GM12865 (cell line): ENCODE measurements at regions not wholly inside any gene's neighbourhood (a gene's known extent, or its start where the extent isn't known, plus 50 kb on each side); places are given as distances from the start of the nearest gene placed in this dataset.
A peak's percentile ranks its signal among the peaks of the same experiment; 100 is the strongest.
"Not testable (repeated sequence)": the region's sequence is repeated elsewhere in the genome, so short reads cannot be mapped to it uniquely, and the experiment has no call there.

Experiments
- DNase-seq: peaks from one replicate; pipeline ENCODE4 v3.0.0; 2010; ENCODE audit warnings: low read depth
- H3K4me3 ChIP-seq: 2 replicates; pipeline ENCODE4 v1.5.1; 2011; ENCODE audit warnings: mild to moderate bottlenecking, low read depth, low read length, control low read depth
- CTCF ChIP-seq: IDR thresholded peaks from 2 replicates; pipeline ENCODE4 v1.5.1; 2011; ENCODE audit warnings: low read length, control low read depth, low read depth, inconsistent platforms; ENCODE audit not compliant: insufficient read depth; ENCODE audit errors: missing control alignments

DNA sequence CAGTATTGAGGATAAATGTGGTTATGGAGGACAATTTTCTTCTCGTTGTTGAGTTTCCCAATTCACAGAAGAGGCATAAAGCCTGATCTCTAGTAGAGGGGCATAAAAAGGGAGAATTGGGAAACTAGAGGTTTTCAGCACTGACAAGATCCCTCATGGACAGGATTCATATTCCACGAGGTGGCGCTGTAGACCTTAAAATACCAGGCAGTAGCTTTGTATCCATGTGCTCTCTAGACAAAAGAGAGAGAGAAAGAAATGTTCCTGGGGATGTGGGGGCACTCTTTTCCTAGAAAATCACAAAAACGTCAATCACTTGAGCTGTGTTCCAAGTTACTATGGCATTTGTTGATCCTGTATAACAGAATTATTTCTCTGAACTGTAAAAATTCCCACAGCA lies 128.3 kb downstream of the MAGEE1 start:
- peak; percentile 58 for DNase-seq
- H3K4me3 ChIP-seq: no peak overlapping the region
- no peak for TF ChIP-seq CTCF

DNA sequence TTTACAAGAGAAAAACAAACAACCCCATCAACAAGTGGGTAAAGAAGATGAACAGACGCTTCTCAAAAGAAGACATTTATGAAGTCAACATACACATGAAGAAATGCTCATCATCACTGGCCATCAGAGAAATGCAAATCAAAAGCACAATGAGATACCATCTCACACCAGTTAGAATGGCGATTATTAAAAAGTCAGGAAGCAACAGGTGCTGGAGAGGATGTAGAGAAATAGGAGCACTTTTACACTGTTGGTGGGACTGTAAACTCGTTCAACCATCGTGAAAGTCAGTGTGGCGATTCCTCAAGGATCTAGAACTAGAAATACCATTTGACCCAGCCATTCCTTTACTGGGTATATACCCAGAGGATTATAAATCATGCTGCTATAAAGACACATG lies 137.3 kb downstream of the MAGEE1 start:
- DNase-seq, H3K4me3 ChIP-seq: not testable (repeated sequence)

GRCh38 chrX:76605390-76605789 lies 177.9 kb downstream of the MAGEE1 start:
- no peak for TF ChIP-seq CTCF
- no peak for DNase-seq
- H3K4me3 ChIP-seq: no peak overlapping the region

GRCh38 chrX:76617020-76617419 lies 189.5 kb downstream of the MAGEE1 start:
- TF ChIP-seq CTCF: no peak
- DNase-seq: no peak
- no peak overlapping the region for H3K4me3 ChIP-seq

DNA sequence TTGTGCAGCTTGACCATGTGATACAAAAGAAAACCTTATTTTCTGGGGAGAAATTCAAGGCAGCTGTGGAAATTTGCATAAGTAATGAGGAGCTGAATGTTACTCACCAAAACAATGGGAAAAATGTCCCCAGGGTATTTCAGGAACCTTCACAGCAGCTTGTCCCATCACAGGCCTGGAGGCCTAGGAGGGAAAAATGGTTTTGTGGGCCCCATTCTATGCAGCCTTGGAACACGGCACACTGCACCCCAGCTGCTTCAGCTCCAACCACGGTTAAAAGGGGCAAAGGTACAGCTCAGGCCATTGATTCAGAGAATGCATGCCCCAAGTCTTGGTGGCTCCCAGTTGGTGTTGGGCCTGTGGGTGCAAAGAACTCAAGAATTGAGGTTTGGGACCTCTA lies 216.1 kb downstream of the MAGEE1 start:
- no peak for TF ChIP-seq CTCF
- H3K4me3 ChIP-seq: no peak overlapping the region
- no peak for DNase-seq

GRCh38 chrX:76651369-76651768 lies 223.9 kb downstream of the MAGEE1 start:
- DNase-seq: not testable (repeated sequence)

GRCh38 chrX:76657499-76657898 lies 230.0 kb downstream of the MAGEE1 start:
- TF ChIP-seq CTCF: no peak
- no peak overlapping the region for H3K4me3 ChIP-seq
- peak; percentile 1 for DNase-seq

More at GRCh38 chrX:76651369-76651768, 223.9 kb downstream of the MAGEE1 start:
- not testable (repeated sequence) for H3K4me3 ChIP-seq
